ENCODE measurements at regions not wholly inside any gene's neighbourhood (a gene's known extent, or its start where the extent isn't known, plus 50 kb on each side); places are given as distances from the start of the nearest gene placed in this dataset.

- Histone ChIP-seq H3K4me1 (peaks cover 9 to 14% of the 10 kb centered on the region in 2 donors), H3K4me3 (replicated peaks in 1 of 3) (no peak overlapping the region), H3K27me3 (no peaks in the 10 kb centered on the region), H3K27ac (no peak overlapping the region), H3K36me3 (no peaks in the 10 kb centered on the region), H3K9me3 (no peaks in the 10 kb centered on the region)
- WGBS, 2 donors = 77 to 78% methylated on average over 2 of the region's 2 CpGs
- no peak for DNase-seq
- intact Hi-C loops (cut with DNase I) = no loop called here
- no peak for TF ChIP-seq POLR2A (IDR thresholded peaks at IDR 0.05)
- TF ChIP-seq, protein P1, sequence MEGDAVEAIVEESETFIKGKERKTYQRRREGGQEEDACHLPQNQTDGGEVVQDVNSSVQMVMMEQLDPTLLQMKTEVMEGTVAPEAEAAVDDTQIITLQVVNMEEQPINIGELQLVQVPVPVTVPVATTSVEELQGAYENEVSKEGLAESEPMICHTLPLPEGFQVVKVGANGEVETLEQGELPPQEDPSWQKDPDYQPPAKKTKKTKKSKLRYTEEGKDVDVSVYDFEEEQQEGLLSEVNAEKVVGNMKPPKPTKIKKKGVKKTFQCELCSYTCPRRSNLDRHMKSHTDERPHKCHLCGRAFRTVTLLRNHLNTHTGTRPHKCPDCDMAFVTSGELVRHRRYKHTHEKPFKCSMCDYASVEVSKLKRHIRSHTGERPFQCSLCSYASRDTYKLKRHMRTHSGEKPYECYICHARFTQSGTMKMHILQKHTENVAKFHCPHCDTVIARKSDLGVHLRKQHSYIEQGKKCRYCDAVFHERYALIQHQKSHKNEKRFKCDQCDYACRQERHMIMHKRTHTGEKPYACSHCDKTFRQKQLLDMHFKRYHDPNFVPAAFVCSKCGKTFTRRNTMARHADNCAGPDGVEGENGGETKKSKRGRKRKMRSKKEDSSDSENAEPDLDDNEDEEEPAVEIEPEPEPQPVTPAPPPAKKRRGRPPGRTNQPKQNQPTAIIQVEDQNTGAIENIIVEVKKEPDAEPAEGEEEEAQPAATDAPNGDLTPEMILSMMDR (IDR thresholded peaks at IDR 0.05) = no peak
Measured at GRCh38 chr5:125976421-125977000, 446.7 kb upstream of the GRAMD2B start.

GRCh38 chr5:125978015-125978414 lies 445.2 kb upstream of the GRAMD2B start:
- DNase-seq = no peak
- WGBS, 2 donors = 69 to 75% methylated on average over 3 of the region's 3 CpGs
- no peaks in the 10 kb centered on the region for H3K9me3 ChIP-seq
- H3K27me3 ChIP-seq = no peaks in the 10 kb centered on the region
- TF ChIP-seq POLR2A (IDR thresholded peaks at IDR 0.05) = no peak
- TF ChIP-seq, protein P1 (IDR thresholded peaks at IDR 0.05) = no peak
- H3K4me1 ChIP-seq = peaks cover 5 to 7% of the 10 kb centered on the region in 2 donors
- intact Hi-C loops (cut with DNase I) = no loop called here
- no peak overlapping the region for H3K4me3 ChIP-seq (replicated peaks in 1 of 3)
- no peaks in the 10 kb centered on the region for H3K36me3 ChIP-seq
- H3K27ac ChIP-seq = no peak overlapping the region

DNA sequence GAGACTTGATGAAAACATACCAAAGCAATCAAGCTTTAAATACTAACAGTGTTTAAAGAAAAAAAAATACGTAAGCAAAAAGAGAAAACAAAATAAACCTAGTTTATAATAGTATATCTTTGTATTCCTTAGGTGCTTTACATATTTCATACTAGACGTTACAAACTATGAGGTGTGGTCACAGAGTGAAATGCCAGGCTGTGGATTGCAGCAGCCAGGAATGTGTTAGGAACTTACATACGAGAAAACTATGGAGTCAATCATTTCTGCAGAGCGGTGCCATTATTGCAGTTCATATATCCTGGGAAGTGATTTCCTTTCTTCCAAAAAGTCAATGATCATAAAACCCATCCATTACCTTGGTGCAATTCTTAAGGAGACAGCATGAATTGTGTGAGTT lies 443.6 kb upstream of the GRAMD2B start:
- WGBS, 2 donors = 88 to 89% methylated on average over 4 of the region's 4 CpGs

DNA sequence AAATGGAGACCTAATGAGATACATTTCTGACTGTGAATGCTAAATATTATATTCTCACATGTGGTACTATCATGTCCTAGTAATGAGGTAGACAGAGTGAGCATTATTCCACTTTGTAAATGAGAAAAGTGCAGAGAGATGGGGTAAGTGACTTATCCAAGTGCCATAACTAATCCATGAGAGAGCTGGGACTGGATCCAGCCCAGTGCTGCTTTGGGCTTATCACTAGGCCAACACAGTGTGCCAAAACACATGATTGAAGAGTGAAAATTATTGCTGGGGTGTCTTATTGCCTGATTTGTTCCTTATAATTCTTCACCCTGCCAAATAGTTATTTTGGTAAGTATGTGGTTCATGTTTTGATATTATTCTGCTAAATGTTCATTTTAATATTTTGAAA lies 442.2 kb upstream of the GRAMD2B start:
- no peaks in the 10 kb centered on the region for H3K9me3 ChIP-seq
- no peaks in the 10 kb centered on the region for H3K36me3 ChIP-seq
- no peak for DNase-seq
- peaks cover 0 to 7% of the 10 kb centered on the region in 2 donors for H3K4me1 ChIP-seq
- H3K27ac ChIP-seq = no peak overlapping the region
- no peaks in the 10 kb centered on the region for H3K27me3 ChIP-seq
- no peak overlapping the region for H3K4me3 ChIP-seq (replicated peaks in 1 of 3)
- intact Hi-C loops (cut with DNase I) = no loop called here
- TF ChIP-seq, protein P1 (IDR thresholded peaks at IDR 0.05) = no peak
- no peak for TF ChIP-seq POLR2A (IDR thresholded peaks at IDR 0.05)

More for the DNA sequence above, 443.6 kb upstream of the GRAMD2B start:
- H3K4me3 ChIP-seq (replicated peaks in 1 of 3) = no peak overlapping the region
- no peaks in the 10 kb centered on the region for H3K9me3 ChIP-seq
- H3K4me1 ChIP-seq = peaks cover 0 to 7% of the 10 kb centered on the region in 2 donors
- TF ChIP-seq POLR2A (IDR thresholded peaks at IDR 0.05) = no peak
- TF ChIP-seq, protein P1 (IDR thresholded peaks at IDR 0.05) = no peak
- H3K27me3 ChIP-seq = no peaks in the 10 kb centered on the region
- H3K36me3 ChIP-seq = no peaks in the 10 kb centered on the region
- no peak for DNase-seq
- no peak overlapping the region for H3K27ac ChIP-seq
- intact Hi-C loops (cut with DNase I) = no loop called here

DNA sequence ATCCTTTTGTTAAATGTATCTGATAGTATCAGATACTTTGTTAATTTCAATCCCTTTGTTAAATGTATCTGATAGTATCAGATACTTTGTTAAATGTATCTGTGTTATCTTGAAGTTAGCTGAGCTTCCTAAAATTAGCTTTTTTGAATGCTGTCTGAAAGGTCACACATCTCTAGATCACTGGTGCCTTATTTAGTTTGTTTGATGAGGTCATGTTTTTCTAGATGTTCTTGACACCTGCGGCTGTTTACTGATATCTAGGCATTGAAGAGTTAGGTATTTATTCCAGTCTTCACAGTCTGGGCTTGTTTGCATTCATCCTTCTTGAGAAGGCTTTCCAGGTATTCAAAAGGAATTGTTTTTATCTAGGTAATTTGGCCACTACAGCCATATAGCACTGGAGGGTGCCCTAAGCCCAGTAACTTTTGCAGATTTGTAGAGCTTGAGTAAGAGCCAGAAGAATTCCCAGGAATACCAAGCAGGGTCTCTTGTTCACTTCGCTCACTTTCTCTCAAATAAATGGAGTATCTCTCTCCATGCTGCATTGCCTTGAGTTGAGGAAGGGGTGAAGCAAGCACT lies 435.4 kb upstream of the GRAMD2B start:
- Histone ChIP-seq H3K4me3 (replicated peaks in 1 of 3) (no peak overlapping the region), H3K4me1 (no peaks in the 10 kb centered on the region), H3K27me3 (no peaks in the 10 kb centered on the region), H3K9me3 (no peaks in the 10 kb centered on the region), H3K36me3 (no peaks in the 10 kb centered on the region), H3K27ac (no peak overlapping the region)
- DNase-seq = no peak
- TF ChIP-seq POLR2A (IDR thresholded peaks at IDR 0.05) = no peak
- TF ChIP-seq, protein P1 (IDR thresholded peaks at IDR 0.05) = peak in 2 of 6 experiments; percentile 11 to 39
- intact Hi-C loops (cut with DNase I) = no loop called here
- WGBS, 2 donors = 84 to 95% methylated on average over 2 of the region's 2 CpGs
